ENCODE measurements at regions not wholly inside any gene's neighbourhood (a gene's known extent, or its start where the extent isn't known, plus 50 kb on each side); places are given as distances from the start of the nearest gene placed in this dataset.

DNA sequence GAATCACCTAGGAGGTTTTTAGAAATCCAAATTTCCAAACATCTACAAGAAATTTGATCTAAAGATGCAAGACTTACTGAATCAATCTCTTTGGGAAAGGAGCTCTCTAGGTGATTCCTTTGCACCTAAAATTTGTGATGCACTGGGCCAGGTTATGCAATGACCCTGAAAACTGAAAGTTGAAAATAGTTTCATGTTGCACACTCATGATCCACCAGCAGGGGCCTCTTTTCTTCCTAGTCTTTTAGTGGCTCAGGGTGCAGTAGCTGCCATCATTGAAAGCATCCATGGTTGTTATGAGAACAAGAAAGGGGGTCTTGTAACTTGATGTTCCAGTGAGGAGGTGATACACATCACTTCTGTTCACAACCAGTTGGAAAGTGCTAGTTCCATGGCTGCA is 486.8 kb downstream of the PSAT1 start:
- no peak for DNase-seq (ENCODE audit: low read depth in 1 of 2, low spot score in 1 of 2)

DNA sequence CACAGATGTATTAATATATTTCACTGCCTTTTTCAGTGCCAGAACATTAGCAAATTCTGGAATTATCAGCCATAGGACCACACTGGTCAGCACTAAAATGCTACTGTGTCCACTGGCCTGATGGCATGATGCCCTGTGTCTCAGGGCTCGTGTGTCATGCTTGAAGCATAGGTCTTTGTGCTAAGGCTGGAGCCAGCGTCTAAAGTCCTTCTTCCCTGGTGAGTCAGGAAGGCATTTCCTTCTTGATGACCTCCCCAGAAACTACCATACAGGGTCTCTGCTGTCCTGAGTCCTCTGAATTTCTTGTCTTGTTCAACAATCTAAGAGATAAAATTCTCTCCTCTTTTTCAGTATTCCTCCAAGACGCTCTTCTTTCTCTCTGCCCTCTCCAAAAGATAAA is 489.9 kb downstream of the PSAT1 start:
- no peak for DNase-seq (ENCODE audit: low read depth in 1 of 2, low spot score in 1 of 2)

GRCh38 chr9:78788101-78788500 is 491.2 kb downstream of the PSAT1 start:
- DNase-seq (ENCODE audit: low read depth in 1 of 2, low spot score in 1 of 2), result no peak

DNA sequence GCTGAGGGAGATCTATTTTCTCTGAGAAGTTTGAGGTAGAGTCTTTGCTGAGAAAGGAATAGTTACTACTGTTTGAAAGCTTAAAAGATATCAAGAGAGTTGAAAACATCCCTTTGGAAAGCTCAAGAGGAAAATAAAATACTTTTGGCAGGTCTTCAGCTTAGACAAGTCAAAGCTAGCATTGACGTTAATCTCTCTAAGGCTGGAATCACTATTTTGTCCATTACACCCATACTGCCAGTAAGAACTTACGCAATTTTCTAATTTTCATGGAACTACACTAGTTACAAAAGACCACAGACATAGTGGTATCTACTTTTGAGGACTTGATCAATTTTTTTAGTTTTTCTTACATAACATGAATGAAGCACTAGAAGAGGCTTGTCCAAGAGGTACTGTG is 494.9 kb downstream of the PSAT1 start:
- no peak for DNase-seq (ENCODE audit: low read depth in 1 of 2, low spot score in 1 of 2)

GRCh38 chr9:78792745-78793144 is 495.8 kb downstream of the PSAT1 start:
- DNase-seq (ENCODE audit: low read depth in 1 of 2, low spot score in 1 of 2), result no peak

GRCh38 chr9:78805771-78806170 is 508.8 kb downstream of the PSAT1 start:
- DNase-seq (ENCODE audit: low read depth in 1 of 2, low spot score in 1 of 2), result no peak

- no peak for DNase-seq (ENCODE audit: low read depth in 1 of 2, low spot score in 1 of 2)
These were observed 509.7 kb downstream of the PSAT1 start for GRCh38 chr9:78806492-78807160.

GRCh38 chr9:78807286-78807685 is 510.4 kb downstream of the PSAT1 start:
- DNase-seq (ENCODE audit: low read depth in 1 of 2, low spot score in 1 of 2), result no peak

- no peak for DNase-seq (ENCODE audit: low read depth in 1 of 2, low spot score in 1 of 2)
These were observed 511.1 kb downstream of the PSAT1 start for GRCh38 chr9:78808048-78808447.

- DNase-seq (ENCODE audit: low read depth in 1 of 2, low spot score in 1 of 2), result no peak
These were observed 514.8 kb downstream of the PSAT1 start for GRCh38 chr9:78811622-78812276.

DNA sequence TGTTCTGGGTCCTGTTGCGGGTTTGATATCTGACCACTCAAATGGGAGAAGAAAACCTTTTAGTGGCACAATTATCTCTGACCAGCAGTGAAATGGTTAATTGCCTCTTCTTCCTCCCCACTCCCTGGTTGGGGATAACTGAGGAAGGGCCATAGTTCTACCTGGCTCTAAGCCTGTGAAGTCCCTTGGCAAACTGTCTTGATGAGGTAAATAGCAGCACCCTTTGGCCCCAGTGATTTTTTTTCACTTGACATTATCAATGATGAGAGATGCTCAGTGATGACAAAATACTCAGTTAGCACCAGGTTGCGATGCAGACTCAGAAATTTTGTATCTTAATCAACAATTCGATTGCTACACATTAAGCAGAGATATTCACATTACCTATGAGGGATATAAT is 515.7 kb downstream of the PSAT1 start:
- no peak for DNase-seq (ENCODE audit: low read depth in 1 of 2, low spot score in 1 of 2)

- no peak for DNase-seq (ENCODE audit: low read depth in 1 of 2, low spot score in 1 of 2)
These were observed 516.8 kb downstream of the PSAT1 start for GRCh38 chr9:78813602-78814180.

DNA sequence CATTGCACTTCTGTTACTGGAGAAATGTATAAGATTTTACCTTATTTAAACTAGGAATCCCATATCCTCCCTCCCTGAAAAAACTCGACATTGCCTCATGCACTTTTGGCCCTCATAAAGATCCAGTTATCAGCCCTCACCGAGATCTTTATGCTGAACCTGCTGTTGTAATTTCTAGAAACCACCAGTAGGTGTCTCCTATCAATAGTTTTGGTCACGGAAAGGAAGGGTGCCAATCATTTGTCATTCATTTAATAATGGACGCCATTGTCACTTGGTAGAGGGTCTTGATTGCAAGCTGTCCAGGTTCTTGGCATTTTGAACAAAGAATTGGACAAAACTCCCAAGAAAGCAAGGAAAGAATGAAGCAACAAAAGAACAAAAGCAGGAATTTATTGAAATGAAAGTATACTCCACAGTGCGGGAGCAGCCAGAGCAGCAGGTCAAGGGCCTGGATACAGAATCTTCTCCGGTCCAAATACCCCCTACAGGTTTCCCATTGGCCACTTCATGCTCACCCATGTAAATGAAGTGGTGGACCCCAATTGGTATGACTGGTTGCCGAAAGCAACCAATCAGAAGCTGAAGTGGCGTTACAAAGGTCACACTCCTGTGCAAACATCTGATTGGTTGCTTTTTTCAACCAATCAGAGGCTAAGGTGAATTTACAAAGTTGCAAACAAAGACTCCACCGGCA is 524.3 kb downstream of the PSAT1 start:
- DNase-seq (ENCODE audit: low read depth in 1 of 2, low spot score in 1 of 2), result no peak

- no peak for DNase-seq (ENCODE audit: low read depth in 1 of 2, low spot score in 1 of 2)
These were observed 529.6 kb downstream of the PSAT1 start for GRCh38 chr9:78826527-78826926.

DNA sequence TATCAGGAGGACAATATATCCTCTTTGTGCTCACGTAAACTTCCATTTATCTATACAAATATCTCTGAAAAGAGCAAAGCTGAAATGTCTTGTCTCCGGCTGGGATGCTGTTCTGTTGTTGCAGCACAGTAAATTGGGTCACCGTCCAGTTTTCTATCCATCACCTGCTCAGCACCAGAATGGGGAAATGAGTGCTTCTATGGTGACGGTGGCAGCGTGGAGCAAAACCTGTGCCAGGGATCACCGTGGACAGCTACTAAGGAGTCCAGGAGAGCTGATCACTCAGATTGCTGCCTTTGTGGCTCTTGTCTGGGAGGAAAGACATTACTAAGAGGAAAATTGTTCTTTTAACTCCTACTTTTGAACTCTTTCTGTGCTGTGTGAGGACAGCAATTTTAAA is 531.6 kb downstream of the PSAT1 start:
- DNase-seq (ENCODE audit: low read depth in 1 of 2, low spot score in 1 of 2), result no peak

GRCh38 chr9:78830301-78830700 is 533.4 kb downstream of the PSAT1 start:
- DNase-seq (ENCODE audit: low read depth in 1 of 2, low spot score in 1 of 2), result no peak

- DNase-seq (ENCODE audit: low read depth in 1 of 2, low spot score in 1 of 2), result no peak
These were observed 534.8 kb downstream of the PSAT1 start for GRCh38 chr9:78831726-78832125.

GRCh38 chr9:78835928-78836450 is 539.1 kb downstream of the PSAT1 start:
- no peak for DNase-seq (ENCODE audit: low read depth in 1 of 2, low spot score in 1 of 2)

DNA sequence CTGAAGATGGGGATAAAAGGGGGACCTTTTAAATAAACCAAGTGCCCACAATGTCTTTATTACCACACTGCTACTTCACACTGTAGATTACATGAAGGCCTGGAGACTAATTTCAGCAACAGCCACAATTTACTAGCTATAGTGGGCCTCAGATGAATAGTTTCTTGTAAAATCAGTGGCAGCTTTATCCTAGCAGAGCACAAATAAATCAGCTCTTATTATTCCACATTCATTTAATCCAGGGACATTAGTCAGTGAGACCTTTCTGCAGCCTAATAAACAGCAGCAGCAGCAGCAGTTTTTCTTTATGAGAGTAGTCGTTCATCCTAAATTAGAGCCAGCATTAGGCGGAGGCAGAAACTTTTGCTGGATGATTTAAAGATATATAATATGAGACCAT is 542.3 kb downstream of the PSAT1 start:
- no peak for DNase-seq (ENCODE audit: low read depth in 1 of 2, low spot score in 1 of 2)

- DNase-seq (ENCODE audit: low read depth in 1 of 2, low spot score in 1 of 2), result no peak
These were observed 551.1 kb downstream of the PSAT1 start for GRCh38 chr9:78848061-78848460.

- DNase-seq (ENCODE audit: low read depth in 1 of 2, low spot score in 1 of 2), result no peak
These were observed 559.2 kb downstream of the PSAT1 start for GRCh38 chr9:78856144-78856543.

DNA sequence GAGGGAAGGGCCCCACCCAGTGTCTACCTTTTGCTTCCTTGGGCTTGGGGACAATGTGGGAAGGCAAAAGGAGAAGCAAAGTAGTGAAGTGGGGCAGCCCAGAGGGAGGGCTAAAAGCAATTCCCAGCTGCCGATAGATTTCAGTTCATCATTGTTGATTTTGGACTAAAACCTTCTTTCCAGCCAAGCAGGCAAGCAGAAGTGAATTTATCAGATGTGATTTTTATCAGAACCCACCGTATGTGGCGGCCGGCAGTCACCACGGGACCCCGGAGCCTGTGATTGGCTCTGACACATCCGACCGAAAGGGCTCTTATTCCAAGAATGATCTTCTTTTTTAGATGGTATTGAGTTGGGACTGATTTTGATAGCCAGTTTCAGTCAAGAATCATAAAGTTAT is 559.9 kb downstream of the PSAT1 start:
- DNase-seq (ENCODE audit: low read depth in 1 of 2, low spot score in 1 of 2), result no peak

Data from activated CD4-positive, alpha-beta T cell treated with anti-CD3 and anti-CD28 coated beads, Interleukin-2, amount 50 U/mL, for 24 hours (primary cell).